SK-N-SH treated with all-trans-retinoic acid at 6 μM for 48 hours (cell line): ENCODE measurements at regions not wholly inside any gene's neighbourhood (a gene's known extent, or its start where the extent isn't known, plus 50 kb on each side); places are given as distances from the start of the nearest gene placed in this dataset.

Experiments used
- RARB ChIP-seq: fragments of 250-450 bp; sonication (Bioruptor Pico); IDR thresholded peaks from 2 replicates; pipeline ENCODE4 v1.8.0; 2021; ENCODE audit warnings: mild to moderate bottlenecking, moderate library complexity
- ZC3H10 ChIP-seq: fragments of 250-450 bp; sonication (Bioruptor Pico); IDR thresholded peaks from 2 replicates; pipeline ENCODE4 v1.5.1; 2021; ENCODE audit warnings: mild to moderate bottlenecking, moderate library complexity

- no peak for TF ChIP-seq ZC3H10 (CRISPR knock-in tag)
- TF ChIP-seq RARB (CRISPR knock-in tag): no peak
Observed at GRCh38 chr7:118009419-118009818, 136.2 kb upstream of the CTTNBP2 start.
